ENCODE measurements at regions not wholly inside any gene's neighbourhood (a gene's known extent, or its start where the extent isn't known, plus 50 kb on each side); places are given as distances from the start of the nearest gene placed in this dataset.

DNA sequence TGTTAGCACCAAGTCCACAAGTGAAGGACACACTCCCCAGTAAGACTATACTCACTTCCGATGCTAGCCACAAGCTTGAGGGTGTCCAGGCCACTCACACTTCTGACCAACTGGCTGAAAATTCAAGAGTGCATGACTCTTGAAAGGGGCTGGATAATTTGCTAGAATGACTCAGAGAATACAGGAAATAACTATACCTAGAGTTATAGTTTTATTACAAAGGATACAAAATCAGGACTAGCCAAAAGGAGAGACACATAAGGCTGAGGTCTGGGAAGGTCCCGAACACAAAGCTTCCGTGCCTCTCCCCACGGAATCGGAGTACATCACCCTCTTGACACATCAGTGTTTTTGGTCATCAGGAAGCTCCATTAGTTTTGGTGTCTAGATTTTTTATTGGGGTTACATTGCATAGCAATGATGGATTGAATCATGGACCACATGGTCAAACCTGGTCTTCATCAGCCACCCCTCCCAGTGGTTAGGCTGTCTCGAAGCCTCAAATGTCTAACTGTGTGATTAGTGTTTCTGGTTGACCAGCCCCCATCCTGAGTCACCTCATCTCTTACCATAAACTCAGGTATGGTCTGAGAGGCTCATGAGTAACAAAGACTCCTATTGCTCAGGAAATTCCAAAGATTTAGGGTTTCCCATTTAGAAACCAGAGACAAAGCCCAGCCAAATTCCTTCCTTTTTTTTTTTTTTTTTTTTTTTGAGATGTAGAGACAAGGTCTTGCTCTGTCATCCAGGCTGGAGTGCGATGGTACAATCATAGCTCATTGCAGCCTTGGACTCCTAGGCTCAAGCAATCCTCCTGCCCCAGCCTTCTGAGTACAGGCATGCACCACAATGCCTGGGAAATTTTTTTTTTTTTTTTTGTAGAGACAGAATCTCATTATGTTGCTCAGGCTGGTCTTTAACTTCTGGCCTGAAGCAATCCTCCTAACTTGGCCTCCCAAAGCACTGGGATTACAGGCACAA, 472.0 kb upstream of the TBX3 start:
- peak; percentile 99 for DNase-seq

DNA sequence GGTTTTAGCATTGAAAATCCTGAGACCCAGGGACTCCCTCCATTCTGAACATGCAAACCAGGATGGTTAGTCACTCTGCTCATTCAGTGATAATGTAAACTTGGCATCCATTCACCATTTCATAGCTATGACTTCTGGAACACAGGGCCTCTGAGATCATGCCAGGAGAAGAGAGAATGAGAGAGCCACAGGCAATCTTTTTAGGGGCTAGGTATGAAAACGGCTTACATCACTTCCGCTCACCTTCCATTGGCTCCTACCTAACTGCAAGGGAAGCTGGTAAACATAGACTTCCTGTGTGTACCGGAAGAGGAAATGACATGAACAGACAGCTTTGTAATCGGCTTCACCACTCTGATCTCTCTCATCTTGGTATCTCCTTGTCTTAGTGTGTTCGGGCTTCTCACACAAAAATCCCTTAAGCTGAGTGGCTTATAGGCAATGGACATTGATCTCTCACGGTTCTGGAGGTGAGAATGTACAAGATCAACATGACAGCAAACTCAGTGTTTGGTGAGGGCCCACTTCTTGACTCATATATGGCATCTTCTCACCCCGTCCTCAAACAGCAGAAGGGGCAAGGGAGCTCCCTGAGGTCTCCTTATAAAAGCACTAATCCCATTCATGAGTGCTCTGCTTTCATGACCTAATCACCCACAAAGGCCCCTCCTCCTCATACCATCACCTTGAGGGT, 465.9 kb upstream of the TBX3 start:
- peak; percentile 94 for DNase-seq

DNA sequence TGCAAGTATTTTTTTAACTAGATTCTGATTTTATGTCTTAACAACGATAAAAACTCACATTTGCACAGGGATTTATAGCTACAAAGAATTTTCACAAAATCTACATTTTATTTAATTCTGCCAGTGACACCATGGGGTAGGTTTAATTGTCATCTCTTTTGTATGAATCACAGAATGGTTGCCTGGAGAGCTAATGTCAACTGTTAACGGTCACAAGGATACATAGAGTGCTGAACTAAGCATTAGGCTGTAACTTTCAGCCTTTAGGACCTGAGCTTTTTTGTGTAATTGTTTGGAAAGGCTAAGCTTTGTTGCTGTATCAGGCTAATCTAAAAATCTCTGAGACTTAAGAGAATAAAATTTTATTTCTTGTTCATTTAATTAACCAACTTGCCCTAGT, 465.3 kb upstream of the TBX3 start:
- DNase-seq, result no peak

DNA sequence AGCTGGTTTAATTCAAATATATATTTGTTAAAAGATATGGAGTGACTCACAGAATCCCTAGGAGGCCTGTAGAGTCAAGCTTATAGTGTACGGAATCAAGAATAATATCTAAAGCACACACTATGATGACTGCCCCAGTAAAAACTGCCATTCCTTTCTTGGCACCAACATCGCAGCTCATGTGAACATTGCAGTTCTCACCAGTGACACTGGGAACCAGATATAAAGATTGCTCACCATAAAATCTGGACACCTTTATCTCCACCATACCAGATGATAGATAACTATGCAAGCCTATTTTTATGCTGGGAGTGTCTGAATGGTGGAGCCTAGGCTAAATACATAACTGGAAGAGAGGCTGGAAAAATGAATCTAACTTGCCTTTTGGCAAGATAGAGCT, 463.9 kb upstream of the TBX3 start:
- DNase-seq, result peak; percentile 22

DNA sequence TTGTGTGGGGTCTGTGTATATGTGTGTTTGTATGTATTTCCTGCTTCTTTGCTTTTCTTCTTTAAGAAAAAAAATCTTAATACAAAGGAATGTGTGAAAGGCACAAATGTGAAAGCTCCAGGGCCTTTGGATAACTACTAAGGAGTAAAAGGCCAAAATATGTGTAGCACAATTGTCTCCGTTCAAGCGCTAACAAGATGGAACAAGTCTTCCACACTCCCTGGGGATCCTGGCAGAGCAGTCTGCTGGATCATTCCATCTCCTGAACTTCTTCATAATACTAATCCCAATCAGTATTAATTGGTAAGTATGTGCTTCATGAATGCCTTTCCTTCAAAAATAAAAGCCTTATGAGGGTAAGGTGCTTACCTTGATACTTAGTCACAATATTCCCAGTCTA, 462.5 kb upstream of the TBX3 start:
- no peak for DNase-seq

DNA sequence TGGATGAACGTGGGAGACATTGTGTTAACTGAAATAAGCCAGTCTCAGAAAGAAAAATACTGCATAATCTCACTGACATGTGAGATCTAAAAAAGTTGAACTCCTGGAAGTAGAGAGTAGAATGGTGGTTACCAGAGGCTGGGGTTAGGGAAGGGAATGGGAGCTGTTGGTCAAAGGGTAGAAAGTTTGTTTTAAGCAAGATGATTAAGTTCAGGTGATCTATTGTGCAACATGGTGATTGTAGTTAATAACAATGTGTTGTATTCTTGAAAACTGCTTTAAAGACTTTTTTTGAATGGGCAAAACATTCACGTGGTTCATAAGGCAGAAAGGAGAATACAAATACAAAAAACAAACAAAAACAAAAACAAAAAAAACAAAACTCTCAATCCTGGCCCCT, 460.4 kb upstream of the TBX3 start:
- no peak for DNase-seq

DNA sequence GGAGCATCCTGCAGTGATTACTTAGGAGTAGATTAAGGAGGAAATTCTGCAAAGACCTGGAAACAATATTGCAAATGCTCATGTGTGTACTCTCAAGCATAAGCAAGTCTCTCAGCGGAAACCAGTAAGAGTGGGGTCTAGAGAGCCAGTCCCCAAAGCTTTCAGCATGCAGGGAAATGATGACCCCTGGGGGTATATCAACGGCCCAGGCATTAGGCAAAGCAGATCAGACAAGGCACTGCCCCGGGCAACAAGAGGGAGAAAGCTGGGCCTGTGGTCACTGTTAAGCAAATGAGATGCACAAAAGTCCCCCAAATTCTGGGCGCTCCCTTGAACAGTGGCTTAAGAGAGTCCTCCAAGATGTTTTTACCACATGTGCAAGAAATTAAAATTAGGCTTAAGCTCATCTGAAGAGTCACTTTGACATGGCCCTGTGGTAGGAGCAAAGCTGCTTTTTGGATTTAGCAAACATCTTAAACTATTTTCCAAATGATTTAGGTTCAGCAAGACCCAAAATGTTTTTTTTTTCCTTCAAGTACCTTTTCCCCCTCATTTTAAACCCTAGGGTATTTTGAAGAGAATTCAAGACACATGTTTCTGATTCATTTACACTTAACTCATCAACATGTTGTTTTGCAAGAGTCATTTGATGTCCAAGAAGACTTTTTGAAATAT, 457.1 kb upstream of the TBX3 start:
- no peak for DNase-seq

DNA sequence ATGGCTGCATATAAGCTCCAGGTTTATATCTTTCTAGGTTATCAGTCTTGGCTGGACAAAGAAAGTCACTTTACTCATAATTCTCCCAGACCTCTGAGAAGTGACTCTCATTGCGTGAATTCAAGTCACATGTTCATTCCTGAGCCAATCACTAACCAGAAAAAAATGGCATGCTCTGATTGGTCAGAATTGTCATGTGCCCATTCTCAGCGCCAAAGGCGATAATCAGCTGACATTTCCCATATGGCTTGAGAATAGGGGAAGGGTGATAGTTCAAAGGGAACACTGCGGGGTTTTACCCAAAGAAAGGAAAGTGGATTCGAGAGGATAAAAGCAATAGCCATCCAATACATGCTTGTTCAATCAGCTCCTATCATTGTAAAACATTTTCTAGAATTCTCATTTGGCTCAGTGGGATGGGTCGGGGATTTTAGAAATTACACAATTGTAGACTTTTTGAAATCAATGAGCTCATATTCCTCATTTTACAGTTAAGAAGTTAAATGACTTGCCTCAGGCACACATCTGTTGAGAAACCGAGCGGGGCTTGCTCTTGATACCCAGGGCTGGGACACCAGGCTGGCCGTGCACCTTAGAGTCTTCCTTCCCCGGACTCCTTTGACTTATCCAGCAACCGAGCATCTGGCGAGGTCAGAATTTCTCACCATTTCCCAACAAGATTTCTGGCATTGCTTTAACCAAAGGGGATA, 454.0 kb upstream of the TBX3 start:
- no peak for DNase-seq

DNA sequence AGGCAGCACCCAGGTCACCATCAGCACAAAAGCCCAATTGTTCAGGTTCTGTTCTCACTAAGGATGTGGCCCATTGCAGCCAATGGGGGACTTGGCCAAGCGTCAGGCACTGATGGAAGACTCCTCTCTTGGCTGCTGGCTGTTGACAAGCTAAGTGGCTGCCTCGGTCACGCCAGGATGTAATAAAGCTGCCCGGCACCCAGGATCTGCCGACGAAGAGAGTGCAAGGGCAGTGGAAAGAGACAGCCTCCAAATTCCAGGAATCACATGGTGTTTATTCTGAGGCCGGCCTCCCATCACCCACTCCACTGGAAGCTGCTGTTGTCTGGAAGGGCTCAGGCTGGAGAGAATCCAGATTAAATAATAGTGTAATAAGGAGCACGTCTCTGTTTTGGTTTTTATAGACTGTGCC, 451.8 kb upstream of the TBX3 start:
- peak; percentile 15 for DNase-seq

DNA sequence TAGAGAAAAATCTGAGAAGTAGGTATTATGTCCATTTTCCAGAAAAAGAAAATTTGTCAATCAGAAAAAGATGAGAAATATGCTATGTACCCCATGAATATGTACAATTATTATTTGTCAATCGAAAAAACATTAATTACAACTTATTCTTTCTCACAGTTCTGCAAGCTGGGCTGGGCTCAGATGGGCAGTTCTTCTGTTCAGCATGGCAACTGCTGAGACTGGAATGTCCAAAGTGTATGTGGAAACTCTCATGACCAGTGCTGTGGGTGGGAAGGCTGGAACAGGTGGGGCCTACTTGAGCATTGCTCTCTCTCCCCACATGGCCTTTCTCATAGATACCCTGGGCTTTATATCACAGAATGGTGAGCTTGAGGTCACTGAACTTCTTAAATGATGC, 450.3 kb upstream of the TBX3 start:
- no peak for DNase-seq

DNA sequence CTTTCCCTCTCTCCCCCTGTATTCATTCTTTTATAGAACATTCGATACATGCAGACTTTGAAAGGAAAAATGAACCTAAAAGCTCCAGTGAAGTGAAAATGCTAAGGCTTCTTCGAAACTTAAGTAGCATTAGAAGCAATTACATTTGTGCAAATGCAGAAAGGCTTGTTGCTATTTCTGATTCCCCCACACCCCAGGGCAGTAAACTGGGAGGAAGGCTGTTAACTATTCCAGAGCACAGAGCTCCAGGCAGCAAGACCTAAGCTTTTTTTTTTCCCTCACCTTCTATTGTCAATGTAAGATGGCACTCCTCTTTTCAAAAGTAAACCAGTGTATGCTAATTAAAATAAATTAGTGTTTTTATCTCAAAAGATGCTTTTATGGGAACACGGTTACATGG, 448.9 kb upstream of the TBX3 start:
- no peak for DNase-seq

DNA sequence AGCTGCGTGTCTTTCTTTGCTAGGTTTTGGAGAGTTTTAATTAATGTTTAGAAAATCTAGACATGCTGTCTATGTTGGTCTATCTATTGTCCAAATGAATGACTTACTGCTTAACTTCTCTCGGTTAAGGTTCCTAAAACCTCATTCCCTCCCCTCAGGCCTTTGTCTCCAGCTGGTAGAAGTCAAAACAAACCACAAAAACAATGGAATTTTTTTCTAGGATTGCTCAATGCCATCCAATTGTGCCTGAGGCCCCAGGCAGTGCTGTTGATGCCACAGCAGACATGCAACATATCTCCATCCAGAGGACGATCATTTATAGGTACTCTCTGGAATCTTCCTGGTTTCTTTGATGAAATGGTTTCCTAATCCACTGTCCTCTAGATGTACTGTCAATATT, 448.2 kb upstream of the TBX3 start:
- no peak for DNase-seq

DNA sequence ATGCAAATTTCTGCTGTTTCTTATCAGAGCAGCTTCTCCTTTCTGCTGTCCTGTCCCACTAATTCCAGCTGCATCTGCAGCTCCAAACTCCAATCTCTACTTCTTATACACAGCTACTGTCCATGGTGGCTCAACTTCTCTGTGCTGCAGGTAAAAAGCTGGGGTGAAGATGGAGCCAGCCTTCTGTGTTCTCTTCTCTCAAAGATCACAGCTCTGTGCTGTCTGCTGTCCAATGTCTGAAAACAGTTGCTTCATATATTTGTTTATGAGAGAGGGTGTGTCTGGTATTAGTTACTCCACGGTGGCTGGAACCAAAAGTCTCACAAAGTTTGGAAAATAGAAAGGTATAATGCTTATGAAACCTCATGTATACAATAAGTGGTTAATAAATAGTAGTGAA, 445.8 kb upstream of the TBX3 start:
- no peak for DNase-seq

DNA sequence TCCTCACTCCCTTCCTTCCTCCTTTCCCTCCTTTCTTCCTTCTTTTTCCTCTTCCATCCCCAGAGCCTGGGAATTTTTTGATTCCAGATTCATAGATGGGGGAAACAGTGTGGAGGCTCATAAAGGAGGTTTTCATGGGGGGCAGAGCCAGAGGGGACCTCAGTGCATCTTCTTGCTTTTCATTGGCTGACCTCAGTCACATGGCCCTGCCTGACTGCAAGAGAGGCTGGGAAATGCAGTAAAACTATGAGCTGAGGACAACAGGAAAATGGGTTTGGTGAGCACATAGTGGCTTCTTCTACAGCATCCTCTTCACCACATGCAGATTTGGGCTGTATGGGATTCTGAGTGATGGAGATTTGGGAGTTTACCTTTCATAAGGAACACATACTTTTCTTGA, 437.1 kb upstream of the TBX3 start:
- DNase-seq, result no peak

DNA sequence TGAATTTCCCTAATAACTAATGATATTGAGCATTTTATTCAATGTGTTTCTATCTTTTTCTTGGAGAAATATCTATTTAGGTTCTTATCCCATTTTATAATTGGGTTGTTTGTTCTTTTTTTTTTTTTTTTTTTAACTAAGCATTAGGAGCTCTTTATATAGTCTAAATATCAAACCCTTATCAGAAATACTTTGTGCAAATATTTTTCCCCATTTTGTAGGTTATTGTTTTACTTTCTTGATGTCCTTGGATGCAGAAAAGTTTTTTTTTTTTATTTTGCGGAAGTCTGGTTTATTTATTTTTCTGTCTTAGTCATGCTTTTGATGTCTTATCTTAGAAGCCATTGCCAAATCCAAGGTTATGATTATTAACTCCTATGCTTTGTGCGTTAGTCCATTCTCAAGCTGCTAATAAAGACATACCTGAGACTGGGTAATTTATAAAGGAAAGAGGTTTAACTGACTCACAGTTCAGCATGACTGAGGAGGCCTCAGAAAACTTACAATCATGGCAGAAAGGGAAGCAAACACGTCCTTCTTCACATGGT, 434.3 kb upstream of the TBX3 start:
- no peak for DNase-seq

DNA sequence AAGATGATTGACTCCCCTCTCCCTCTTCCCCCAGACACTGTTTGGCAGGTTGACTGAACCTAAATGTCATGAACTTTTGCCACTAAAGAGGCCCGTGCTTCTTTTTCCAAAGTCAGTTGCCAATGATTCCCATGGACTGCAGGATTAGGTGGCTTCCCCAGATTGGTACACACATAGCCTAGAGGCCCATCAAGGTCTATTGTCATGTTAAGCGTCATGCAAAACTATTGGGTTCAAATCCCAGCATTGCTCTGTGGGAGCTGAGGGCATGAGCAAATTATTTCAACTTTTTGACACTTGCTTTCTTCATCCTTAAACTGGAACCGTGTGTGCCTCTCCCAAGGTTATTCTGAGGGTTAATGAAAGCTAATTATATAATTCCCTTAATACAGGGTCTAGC, 430.2 kb upstream of the TBX3 start:
- DNase-seq, result no peak

DNA sequence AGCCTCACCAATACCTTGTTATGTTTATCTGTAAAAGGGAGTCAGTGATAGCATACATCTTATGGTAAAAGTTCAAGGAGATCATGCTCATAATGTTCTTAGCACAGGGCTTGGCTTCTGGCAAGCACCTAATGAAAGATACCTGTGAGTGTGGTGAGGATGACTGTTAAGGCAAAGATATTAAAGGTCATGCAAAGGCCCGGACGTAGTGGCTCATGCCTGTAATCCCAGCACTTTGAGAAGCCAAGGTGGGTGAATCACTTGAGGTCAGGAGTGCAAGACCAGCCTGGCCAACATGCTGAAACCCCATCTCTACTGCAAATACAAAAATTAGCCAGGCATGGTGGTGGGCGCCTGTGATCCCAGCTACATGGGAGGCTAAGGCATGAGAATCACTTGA, 425.9 kb upstream of the TBX3 start:
- DNase-seq, result no peak

DNA sequence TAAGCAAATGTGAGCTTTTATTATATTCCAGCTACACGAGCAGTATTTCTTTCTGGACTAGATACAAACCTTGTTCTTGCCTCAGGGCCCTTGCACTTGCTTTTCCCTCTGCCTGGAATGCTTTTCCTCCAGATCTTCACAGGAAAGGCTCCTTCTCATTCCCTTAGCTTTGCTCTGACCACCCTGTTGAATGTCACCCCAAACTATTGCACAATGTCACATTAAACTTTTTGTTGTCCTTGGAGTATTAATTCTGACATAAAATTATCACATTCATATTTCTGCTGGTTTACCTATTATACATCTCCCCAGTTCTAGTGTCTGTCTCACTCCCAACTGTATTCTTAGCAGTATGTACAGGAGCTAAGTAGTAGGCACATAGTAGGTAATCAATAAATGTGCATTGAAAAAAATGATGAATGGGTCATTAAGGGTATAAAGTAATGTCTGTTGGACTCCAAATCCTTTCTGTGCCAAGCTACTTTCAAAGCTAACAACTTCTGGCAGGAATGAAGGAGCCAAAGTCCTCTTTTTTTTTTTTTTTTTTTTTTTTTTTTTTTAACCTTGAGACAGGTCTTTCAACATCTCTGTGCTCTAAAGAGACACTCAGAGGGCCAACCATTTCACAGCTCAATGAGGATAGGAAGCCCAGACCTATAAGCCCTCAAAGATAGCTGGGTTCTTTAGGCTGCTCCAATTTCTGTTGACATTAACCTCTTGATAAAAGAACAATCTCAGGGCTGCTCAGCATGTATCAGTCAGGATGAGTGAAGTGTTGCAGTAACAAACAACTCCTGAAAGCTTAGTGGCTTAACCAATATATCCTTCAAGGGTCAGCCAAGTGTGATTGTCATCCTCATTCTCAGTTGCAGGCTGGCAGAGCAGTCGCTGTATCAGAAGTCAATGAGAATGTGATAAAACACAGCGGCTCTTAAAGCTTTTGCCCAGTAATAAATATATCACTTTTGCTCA, 424.4 kb upstream of the TBX3 start:
- DNase-seq, result no peak

DNA sequence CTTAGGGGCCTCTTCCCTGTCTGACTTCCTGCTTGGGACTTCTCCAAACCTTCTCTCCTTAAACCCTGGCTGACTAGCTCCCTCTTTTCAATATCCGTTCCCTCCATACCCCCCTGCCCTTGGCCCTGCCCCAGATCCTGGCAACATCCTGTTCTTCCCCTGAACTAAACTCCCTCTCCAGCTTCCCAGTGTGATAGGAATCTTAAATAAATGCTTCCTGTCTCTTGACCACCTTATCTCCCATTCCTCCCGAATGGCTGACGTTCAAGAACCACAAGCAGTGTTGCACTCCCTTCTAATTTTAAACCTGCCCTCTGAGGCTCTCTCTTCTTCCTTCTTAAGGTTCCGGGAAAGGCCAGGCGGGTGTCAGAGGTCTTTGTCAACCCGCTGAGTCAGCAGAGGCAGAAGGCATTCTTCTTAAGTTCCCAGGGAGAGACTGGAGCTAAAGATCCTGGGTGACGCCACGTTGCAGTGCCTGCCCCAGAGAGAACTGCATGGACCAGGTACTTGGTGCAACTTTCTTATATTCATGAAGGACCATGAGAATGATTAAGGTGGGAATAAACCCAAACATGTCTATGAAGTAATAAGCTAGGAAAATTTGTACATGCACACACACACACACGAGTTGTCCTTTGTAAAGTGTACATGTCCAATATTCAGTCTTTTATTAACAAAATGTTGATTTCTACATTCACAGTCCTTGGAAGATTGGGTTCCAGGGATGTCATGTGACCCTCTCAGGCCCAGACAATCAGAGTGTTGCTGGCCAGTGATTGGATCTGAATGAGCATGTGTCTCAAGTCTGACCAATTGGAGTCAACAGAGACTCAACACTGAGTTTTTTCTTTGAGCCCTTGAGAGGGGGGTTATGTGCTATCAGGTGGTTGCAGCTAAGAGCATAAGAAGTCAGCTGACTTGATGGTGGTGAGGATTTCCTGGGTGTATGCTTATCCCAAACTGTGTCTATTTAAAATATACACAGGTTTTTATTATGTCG, 420.2 kb upstream of the TBX3 start:
- peak; percentile 12 for DNase-seq

DNA sequence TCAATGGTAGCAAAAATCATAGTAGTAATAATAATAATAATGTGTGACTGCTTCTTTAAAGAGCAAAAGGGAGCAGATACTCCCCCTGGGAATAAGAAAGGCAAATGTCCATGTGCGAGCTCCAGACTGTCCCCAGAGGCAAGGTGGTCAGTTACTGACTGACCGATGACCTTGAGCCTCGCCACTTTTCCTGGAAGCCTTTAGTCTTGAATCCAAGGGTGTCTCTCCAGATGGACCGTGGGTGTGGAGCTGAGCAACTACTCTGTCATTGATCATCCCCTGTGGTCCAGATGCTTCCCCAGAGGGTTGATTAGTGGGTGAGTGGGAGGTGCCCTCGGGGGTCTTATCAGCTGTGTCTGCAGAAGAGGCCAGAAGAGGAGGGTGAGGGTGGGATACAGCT, 418.5 kb upstream of the TBX3 start:
- no peak for DNase-seq
